OCI-LY7 (cell line): ENCODE measurements at regions not wholly inside any gene's neighbourhood (a gene's known extent, or its start where the extent isn't known, plus 50 kb on each side); places are given as distances from the start of the nearest gene placed in this dataset.

ENCODE experiments used
- CTCF ChIP-seq: fragments of 200-600 bp; sonication (generic); conservative IDR thresholded peaks from 2 replicates; pipeline ENCODE4 v1.5.1; 2014; ENCODE audit warnings: mild to moderate bottlenecking, antibody characterized with exemption, low read length, moderate library complexity, mixed read lengths
- EZH2phosphoT487 ChIP-seq: fragments of 200-600 bp; sonication (generic); IDR thresholded peaks from 2 replicates; pipeline ENCODE4 v1.6.1; 2018; ENCODE audit warnings: low read depth, borderline replicate concordance, mild to moderate bottlenecking, mixed run types, antibody characterized with exemption, low read length, moderate library complexity, mixed read lengths

GRCh38 chr13:97100821-97101220 is 106.5 kb upstream of the OXGR1 start:
- TF ChIP-seq CTCF (no peak), EZH2phosphoT487 (no peak)
